ENCODE measurements at regions not wholly inside any gene's neighbourhood (a gene's known extent, or its start where the extent isn't known, plus 50 kb on each side); places are given as distances from the start of the nearest gene placed in this dataset.
A peak's percentile ranks its signal among the peaks of the same experiment; 100 is the strongest.

DNA sequence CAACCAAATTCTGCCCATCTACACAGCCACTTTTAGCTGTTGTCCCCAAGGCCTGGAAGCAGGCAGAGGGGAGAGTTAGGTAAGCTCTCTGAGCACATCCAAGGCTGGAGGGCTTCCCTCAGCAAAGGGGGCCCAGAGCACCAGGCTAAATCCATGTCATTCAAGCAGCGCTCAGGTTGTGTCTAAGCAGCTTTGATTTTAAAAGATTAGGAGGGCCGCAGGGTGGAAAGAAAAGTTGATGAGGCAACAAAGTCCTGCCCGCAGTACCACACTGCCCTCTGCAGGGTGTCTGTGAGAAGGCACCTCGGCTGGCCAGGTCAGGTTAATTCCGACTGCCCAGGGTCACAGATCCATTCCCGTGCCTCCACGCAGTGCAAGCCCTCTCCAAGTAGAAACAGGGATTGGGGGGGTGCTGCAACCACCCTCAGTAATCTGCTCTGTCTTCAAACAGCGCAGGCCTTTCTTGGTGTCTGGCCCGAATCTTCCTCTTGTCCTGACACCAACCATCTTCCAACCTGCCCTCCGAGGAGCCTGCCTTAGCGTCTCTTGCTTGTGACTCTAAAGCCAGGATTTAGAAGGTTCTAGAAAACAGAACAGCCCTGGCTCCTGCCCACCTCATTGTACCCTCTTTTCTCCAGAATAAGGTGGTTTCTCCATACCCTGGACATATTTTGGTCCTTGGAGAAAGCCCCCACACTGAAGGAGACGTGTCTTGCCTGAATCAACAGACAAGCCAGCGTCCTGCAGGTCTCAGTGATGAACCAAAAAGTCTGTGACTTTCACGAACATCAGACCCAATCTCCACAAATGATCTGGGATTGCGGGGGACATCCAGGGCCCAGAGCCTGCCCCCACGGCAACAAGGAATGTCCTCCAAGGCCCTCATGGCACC, 289.2 kb downstream of the TNS1 start (continued):
- TF ChIP-seq, protein P1, sequence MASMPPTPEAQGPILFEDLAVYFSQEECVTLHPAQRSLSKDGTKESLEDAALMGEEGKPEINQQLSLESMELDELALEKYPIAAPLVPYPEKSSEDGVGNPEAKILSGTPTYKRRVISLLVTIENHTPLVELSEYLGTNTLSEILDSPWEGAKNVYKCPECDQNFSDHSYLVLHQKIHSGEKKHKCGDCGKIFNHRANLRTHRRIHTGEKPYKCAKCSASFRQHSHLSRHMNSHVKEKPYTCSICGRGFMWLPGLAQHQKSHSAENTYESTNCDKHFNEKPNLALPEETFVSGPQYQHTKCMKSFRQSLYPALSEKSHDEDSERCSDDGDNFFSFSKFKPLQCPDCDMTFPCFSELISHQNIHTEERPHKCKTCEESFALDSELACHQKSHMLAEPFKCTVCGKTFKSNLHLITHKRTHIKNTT (CRISPR knock-in tag; IDR thresholded peaks at IDR 0.05), result no peak
- TF ChIP-seq, protein P2, sequence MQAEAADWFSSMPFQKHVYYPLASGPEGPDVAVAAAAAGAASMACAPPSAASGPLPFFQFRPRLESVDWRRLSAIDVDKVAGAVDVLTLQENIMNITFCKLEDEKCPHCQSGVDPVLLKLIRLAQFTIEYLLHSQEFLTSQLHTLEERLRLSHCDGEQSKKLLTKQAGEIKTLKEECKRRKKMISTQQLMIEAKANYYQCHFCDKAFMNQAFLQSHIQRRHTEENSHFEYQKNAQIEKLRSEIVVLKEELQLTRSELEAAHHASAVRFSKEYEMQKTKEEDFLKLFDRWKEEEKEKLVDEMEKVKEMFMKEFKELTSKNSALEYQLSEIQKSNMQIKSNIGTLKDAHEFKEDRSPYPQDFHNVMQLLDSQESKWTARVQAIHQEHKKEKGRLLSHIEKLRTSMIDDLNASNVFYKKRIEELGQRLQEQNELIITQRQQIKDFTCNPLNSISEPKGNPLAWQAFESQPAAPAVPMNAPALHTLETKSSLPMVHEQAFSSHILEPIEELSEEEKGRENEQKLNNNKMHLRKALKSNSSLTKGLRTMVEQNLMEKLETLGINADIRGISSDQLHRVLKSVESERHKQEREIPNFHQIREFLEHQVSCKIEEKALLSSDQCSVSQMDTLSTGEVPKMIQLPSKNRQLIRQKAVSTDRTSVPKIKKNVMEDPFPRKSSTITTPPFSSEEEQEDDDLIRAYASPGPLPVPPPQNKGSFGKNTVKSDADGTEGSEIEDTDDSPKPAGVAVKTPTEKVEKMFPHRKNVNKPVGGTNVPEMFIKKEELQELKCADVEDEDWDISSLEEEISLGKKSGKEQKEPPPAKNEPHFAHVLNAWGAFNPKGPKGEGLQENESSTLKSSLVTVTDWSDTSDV (CRISPR knock-in tag; IDR thresholded peaks at IDR 0.05), result no peak
- TF ChIP-seq ZNF678 (CRISPR knock-in tag; IDR thresholded peaks at IDR 0.05) (no peak), ZNF329 (CRISPR knock-in tag; IDR thresholded peaks at IDR 0.05; ENCODE audit: low read depth) (no peak), ZNF614 (CRISPR knock-in tag; IDR thresholded peaks at IDR 0.05; ENCODE audit: borderline replicate concordance) (no peak), GATAD2A (CRISPR knock-in tag; IDR thresholded peaks at IDR 0.05) (no peak), MEIS2 (CRISPR knock-in tag; IDR thresholded peaks at IDR 0.05) (no peak), NRL (CRISPR knock-in tag; IDR thresholded peaks at IDR 0.05; ENCODE audit: borderline replicate concordance) (peak; percentile 67; the same call in 1 of the 2 replicates), ZNF772 (CRISPR knock-in tag; IDR thresholded peaks at IDR 0.05) (no peak), PHF8 (CRISPR knock-in tag; IDR thresholded peaks at IDR 0.05) (no peak), PHF20 (CRISPR knock-in tag; IDR thresholded peaks at IDR 0.05) (no peak), ZFP82 (CRISPR knock-in tag; IDR thresholded peaks at IDR 0.05; ENCODE audit: borderline replicate concordance) (no peak), HNRNPLL (IDR thresholded peaks at IDR 0.05; ENCODE audit: low read depth, low read length, poor library complexity, severe bottlenecking) (no peak)
- TF ChIP-seq, protein P3, sequence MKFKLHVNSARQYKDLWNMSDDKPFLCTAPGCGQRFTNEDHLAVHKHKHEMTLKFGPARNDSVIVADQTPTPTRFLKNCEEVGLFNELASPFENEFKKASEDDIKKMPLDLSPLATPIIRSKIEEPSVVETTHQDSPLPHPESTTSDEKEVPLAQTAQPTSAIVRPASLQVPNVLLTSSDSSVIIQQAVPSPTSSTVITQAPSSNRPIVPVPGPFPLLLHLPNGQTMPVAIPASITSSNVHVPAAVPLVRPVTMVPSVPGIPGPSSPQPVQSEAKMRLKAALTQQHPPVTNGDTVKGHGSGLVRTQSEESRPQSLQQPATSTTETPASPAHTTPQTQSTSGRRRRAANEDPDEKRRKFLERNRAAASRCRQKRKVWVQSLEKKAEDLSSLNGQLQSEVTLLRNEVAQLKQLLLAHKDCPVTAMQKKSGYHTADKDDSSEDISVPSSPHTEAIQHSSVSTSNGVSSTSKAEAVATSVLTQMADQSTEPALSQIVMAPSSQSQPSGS (CRISPR knock-in tag; IDR thresholded peaks at IDR 0.05), result no peak
- TF ChIP-seq, protein P4, sequence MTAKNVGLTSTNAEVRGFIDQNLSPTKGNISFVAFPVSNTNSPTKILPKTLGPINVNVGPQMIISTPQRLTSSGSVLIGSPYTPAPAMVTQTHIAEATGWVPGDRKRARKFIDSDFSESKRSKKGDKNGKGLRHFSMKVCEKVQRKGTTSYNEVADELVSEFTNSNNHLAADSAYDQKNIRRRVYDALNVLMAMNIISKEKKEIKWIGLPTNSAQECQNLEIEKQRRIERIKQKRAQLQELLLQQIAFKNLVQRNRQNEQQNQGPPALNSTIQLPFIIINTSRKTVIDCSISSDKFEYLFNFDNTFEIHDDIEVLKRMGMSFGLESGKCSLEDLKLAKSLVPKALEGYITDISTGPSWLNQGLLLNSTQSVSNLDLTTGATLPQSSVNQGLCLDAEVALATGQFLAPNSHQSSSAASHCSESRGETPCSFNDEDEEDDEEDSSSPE (CRISPR knock-in tag; IDR thresholded peaks at IDR 0.05), result no peak
- TF ChIP-seq, protein P5, sequence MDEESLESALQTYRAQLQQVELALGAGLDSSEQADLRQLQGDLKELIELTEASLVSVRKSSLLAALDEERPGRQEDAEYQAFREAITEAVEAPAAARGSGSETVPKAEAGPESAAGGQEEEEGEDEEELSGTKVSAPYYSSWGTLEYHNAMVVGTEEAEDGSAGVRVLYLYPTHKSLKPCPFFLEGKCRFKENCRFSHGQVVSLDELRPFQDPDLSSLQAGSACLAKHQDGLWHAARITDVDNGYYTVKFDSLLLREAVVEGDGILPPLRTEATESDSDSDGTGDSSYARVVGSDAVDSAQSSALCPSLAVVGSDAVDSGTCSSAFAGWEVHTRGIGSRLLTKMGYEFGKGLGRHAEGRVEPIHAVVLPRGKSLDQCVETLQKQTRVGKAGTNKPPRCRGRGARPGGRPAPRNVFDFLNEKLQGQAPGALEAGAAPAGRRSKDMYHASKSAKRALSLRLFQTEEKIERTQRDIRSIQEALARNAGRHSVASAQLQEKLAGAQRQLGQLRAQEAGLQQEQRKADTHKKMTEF (CRISPR knock-in tag; IDR thresholded peaks at IDR 0.05), result no peak
- TF ChIP-seq, protein P6, sequence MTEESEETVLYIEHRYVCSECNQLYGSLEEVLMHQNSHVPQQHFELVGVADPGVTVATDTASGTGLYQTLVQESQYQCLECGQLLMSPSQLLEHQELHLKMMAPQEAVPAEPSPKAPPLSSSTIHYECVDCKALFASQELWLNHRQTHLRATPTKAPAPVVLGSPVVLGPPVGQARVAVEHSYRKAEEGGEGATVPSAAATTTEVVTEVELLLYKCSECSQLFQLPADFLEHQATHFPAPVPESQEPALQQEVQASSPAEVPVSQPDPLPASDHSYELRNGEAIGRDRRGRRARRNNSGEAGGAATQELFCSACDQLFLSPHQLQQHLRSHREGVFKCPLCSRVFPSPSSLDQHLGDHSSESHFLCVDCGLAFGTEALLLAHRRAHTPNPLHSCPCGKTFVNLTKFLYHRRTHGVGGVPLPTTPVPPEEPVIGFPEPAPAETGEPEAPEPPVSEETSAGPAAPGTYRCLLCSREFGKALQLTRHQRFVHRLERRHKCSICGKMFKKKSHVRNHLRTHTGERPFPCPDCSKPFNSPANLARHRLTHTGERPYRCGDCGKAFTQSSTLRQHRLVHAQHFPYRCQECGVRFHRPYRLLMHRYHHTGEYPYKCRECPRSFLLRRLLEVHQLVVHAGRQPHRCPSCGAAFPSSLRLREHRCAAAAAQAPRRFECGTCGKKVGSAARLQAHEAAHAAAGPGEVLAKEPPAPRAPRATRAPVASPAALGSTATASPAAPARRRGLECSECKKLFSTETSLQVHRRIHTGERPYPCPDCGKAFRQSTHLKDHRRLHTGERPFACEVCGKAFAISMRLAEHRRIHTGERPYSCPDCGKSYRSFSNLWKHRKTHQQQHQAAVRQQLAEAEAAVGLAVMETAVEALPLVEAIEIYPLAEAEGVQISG (CRISPR knock-in tag; IDR thresholded peaks at IDR 0.05), result no peak
